ENCODE measurements at regions not wholly inside any gene's neighbourhood (a gene's known extent, or its start where the extent isn't known, plus 50 kb on each side); places are given as distances from the start of the nearest gene placed in this dataset.

GRCh38 chr11:128334311-128335044 lies 252.9 kb downstream of the ETS1 start:
- Histone ChIP-seq H3K36me3 (no peaks in the 10 kb centered on the region), H3K27me3 (no peaks in the 10 kb centered on the region), H3K9me3 (no peaks in the 10 kb centered on the region), H3K4me1 (no peaks in the 10 kb centered on the region), H3K4me3 (no peak overlapping the region), H3K27ac (no peak overlapping the region)
- intact Hi-C loops (cut with DNase I): loop anchor here (5.0 kb wide), 1 partner anchor 298 kb away; no protein-coding TSS in a partner anchor
- TF ChIP-seq, protein P1, sequence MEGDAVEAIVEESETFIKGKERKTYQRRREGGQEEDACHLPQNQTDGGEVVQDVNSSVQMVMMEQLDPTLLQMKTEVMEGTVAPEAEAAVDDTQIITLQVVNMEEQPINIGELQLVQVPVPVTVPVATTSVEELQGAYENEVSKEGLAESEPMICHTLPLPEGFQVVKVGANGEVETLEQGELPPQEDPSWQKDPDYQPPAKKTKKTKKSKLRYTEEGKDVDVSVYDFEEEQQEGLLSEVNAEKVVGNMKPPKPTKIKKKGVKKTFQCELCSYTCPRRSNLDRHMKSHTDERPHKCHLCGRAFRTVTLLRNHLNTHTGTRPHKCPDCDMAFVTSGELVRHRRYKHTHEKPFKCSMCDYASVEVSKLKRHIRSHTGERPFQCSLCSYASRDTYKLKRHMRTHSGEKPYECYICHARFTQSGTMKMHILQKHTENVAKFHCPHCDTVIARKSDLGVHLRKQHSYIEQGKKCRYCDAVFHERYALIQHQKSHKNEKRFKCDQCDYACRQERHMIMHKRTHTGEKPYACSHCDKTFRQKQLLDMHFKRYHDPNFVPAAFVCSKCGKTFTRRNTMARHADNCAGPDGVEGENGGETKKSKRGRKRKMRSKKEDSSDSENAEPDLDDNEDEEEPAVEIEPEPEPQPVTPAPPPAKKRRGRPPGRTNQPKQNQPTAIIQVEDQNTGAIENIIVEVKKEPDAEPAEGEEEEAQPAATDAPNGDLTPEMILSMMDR (IDR thresholded peaks at IDR 0.05): no peak
- no peak for DNase-seq (ENCODE audit: low spot score in 2 of 2)

DNA sequence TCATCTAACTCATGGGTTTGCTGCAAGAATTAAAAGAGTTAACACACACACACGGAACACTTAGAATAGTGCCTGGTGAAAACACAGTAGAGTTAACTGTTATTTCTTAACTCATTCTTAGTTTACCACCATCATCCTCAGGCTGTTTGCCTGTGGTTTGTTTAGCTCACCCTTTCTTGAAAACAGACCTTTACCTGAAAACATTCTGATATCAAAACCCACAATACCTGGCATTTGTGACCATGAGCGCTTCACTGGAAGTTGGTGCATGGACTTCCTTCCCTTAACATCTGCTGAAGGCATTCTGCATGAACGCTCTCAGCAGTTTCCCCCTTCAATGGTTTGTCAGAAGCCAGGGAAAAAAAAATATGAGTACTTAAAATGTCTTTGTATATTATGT lies 256.0 kb downstream of the ETS1 start:
- no peaks in the 10 kb centered on the region for H3K27me3 ChIP-seq
- H3K27ac ChIP-seq: no peak overlapping the region
- no peaks in the 10 kb centered on the region for H3K36me3 ChIP-seq
- no peak overlapping the region for H3K4me3 ChIP-seq
- no peak for DNase-seq (ENCODE audit: low spot score in 2 of 2)
- no peaks in the 10 kb centered on the region for H3K9me3 ChIP-seq
- no peaks in the 10 kb centered on the region for H3K4me1 ChIP-seq
- TF ChIP-seq, protein P1 (IDR thresholded peaks at IDR 0.05): no peak
- intact Hi-C loops (cut with DNase I): no loop called here

DNA sequence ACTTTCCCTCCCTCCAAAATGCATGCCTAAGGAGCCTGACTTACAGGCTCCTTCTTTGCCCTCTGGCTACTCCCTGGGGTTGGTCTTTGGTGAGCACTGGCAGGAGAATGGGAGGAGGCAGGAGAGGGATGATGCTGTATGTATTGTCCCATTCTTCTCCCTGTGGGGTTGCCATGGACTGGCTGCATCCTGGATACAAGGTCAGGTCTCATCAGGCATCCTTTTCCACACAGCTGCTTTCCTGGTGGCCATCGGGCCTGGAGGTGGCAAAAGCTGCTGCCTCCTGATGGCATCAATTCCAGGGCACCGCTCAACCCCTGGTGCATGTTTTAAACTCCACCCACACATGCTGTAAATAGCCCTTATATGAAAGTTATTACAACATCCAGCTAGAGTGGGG lies 257.2 kb downstream of the ETS1 start:
- Histone ChIP-seq H3K27me3 (no peaks in the 10 kb centered on the region), H3K27ac (no peak overlapping the region), H3K9me3 (no peaks in the 10 kb centered on the region), H3K4me1 (no peaks in the 10 kb centered on the region), H3K36me3 (no peaks in the 10 kb centered on the region), H3K4me3 (no peak overlapping the region)
- TF ChIP-seq, protein P1 (IDR thresholded peaks at IDR 0.05): no peak
- DNase-seq (ENCODE audit: low spot score in 2 of 2): no peak
- intact Hi-C loops (cut with DNase I): no loop called here

DNA sequence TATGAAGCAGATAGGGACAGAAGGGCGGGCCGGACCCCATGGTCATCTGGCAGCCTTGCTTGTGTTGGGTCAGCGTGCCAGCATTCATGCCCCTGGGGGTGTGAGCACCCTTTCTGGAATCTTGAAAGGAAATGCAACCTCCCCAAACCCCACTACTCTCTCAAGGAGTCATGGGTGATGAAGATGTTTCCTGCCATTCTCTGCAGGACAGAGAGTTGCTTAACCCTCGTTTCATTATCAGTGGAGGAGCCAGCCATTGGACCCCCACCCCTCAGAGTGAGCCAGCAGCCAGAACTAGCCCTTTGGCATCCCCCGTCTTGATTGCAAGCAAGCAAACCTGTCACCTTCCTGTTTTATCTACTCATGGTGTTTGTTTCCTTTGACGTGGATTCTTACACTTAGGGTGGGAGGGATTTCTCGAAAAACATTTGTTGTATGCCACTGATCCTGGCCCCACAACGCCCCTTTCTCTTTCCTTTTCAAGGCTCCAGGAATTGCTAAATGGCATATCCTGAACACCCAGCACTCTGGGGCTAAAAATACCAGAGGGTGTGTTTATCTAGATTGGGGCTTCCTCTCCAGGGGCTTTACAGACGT lies 258.3 kb downstream of the ETS1 start:
- intact Hi-C loops (cut with DNase I): no loop called here
- no peak for DNase-seq (ENCODE audit: low spot score in 2 of 2)
- Histone ChIP-seq H3K4me1 (no peaks in the 10 kb centered on the region), H3K9me3 (no peaks in the 10 kb centered on the region), H3K27ac (no peak overlapping the region), H3K27me3 (no peaks in the 10 kb centered on the region), H3K36me3 (no peaks in the 10 kb centered on the region), H3K4me3 (no peak overlapping the region)
- TF ChIP-seq, protein P1 (IDR thresholded peaks at IDR 0.05): no peak

GRCh38 chr11:128327274-128327673 lies 260.1 kb downstream of the ETS1 start:
- Histone ChIP-seq H3K4me3 (no peak overlapping the region), H3K4me1 (no peaks in the 10 kb centered on the region), H3K27me3 (no peaks in the 10 kb centered on the region), H3K36me3 (no peaks in the 10 kb centered on the region), H3K27ac (no peak overlapping the region), H3K9me3 (no peaks in the 10 kb centered on the region)
- TF ChIP-seq, protein P1 (IDR thresholded peaks at IDR 0.05): no peak
- no peak for DNase-seq (ENCODE audit: low spot score in 2 of 2)
- intact Hi-C loops (cut with DNase I): no loop called here
